ENCODE measurements at regions not wholly inside any gene's neighbourhood (a gene's known extent, or its start where the extent isn't known, plus 50 kb on each side); places are given as distances from the start of the nearest gene placed in this dataset.

- intact Hi-C loops (cut with DNase I) = no loop called here
- WGBS = 66% methylated on average over 5 of the region's 5 CpGs
Observed at GRCh38 chr5:6181147-6181729, 197.1 kb downstream of the MED10 start.

GRCh38 chr5:6180231-6180872, 198.0 kb downstream of the MED10 start:
- H3K4me3 ChIP-seq (ENCODE audit: low read length) = no peak overlapping the region
- H3K9me3 ChIP-seq (ENCODE audit: control insufficient read depth, low read length) = peaks cover 9% of the 10 kb centered on the region
- no peak for DNase-seq
- H3K4me1 ChIP-seq (ENCODE audit: control insufficient read depth, insufficient read depth, low read length) = no peaks in the 10 kb centered on the region
- H3K27ac ChIP-seq (ENCODE audit: low read length) = no peak overlapping the region
- intact Hi-C loops (cut with DNase I) = no loop called here
- H3K27me3 ChIP-seq (ENCODE audit: control insufficient read depth, insufficient read depth) = no peaks in the 10 kb centered on the region
- no peak for ATAC-seq
- WGBS = 77% methylated on average over 2 of the region's 2 CpGs

More at GRCh38 chr5:6181147-6181729, 197.1 kb downstream of the MED10 start:
- ATAC-seq (no peak), DNase-seq (no peak)
- peaks cover 5% of the 10 kb centered on the region for H3K9me3 ChIP-seq (ENCODE audit: control insufficient read depth, low read length)
- H3K4me3 ChIP-seq (ENCODE audit: low read length) = no peak overlapping the region
- no peaks in the 10 kb centered on the region for H3K27me3 ChIP-seq (ENCODE audit: control insufficient read depth, insufficient read depth)
- no peak overlapping the region for H3K27ac ChIP-seq (ENCODE audit: low read length)
- no peaks in the 10 kb centered on the region for H3K4me1 ChIP-seq (ENCODE audit: control insufficient read depth, insufficient read depth, low read length)

DNA sequence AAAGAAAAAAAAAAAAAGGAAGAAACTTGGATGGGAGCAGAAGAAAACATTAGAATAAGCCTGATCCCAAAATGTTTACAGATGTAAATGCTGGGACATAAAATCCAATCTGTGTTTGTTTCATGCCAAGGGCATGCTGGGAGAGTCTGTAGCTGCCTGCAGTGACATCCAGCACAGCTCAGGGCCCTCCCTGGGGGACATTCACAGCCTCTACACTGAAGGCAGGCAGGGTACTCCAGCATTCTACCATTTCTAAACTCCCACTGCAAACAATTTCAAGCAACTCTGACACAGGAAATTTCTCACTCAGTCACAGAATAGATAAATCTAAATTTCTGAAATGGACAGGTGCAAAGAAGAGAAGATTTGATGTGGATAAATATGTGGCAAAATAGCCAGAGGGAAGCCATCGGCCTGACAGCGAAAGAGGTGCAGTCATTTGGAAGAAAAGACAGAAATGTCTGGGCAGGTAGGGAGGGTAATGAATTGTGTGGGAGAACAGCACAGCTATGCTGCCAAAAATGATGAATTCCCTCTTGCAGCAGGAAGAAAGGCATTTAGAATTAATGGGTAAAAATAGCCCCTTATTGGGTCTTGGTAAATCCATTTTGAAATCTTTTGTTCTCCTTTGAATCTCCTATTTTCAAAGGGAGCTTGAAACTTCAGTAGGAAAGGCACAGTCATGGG, 199.4 kb downstream of the MED10 start:
- ATAC-seq = no peak
- WGBS = 89% methylated on average over 2 of the region's 2 CpGs
- no peaks in the 10 kb centered on the region for H3K4me1 ChIP-seq (ENCODE audit: control insufficient read depth, insufficient read depth, low read length)
- peaks cover 9% of the 10 kb centered on the region for H3K9me3 ChIP-seq (ENCODE audit: control insufficient read depth, low read length)
- no peaks in the 10 kb centered on the region for H3K27me3 ChIP-seq (ENCODE audit: control insufficient read depth, insufficient read depth)
- intact Hi-C loops (cut with DNase I) = no loop called here
- DNase-seq = no peak
- H3K4me3 ChIP-seq (ENCODE audit: low read length) = no peak overlapping the region
- H3K27ac ChIP-seq (ENCODE audit: low read length) = no peak overlapping the region

GRCh38 chr5:6177926-6178325, 200.4 kb downstream of the MED10 start:
- DNase-seq (no peak), ATAC-seq (no peak)
- intact Hi-C loops (cut with DNase I) = no loop called here
- Histone ChIP-seq H3K4me1 (ENCODE audit: control insufficient read depth, insufficient read depth, low read length) (no peaks in the 10 kb centered on the region), H3K27me3 (ENCODE audit: control insufficient read depth, insufficient read depth) (no peaks in the 10 kb centered on the region), H3K27ac (ENCODE audit: low read length) (no peak overlapping the region), H3K9me3 (ENCODE audit: control insufficient read depth, low read length) (peaks cover 9% of the 10 kb centered on the region), H3K4me3 (ENCODE audit: low read length) (no peak overlapping the region)
- 83% methylated on average over 5 of the region's 5 CpGs for WGBS

DNA sequence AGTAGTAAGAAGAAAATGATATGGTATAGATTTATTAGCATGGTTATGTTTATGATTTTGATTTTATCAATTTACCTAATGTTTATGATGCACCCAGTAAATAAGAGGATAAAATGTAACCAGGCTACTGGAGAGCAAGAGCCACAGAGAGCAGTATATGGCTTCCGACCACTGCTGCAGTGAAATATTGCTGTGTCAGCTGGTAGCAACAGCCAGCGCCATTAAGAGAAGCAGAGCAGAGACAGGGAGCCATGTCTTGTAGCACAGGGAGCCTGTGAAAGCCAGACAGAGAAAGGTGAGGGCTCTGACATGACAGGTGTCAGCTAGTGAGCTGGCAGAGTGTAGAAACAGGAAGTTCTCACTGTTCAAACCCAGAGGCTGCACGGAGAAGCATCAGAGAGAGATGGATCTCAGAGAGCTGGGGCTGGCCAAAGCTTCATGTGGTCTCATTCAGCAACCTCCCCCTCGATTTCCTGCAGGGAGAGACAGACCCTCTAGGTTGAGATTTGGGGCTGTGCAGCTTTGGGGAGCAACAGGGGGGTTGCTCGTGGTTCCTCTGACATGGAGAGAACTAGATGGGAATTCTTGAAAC, 202.1 kb downstream of the MED10 start:
- H3K27ac ChIP-seq (ENCODE audit: low read length) = no peak overlapping the region
- intact Hi-C loops (cut with DNase I) = no loop called here
- ATAC-seq = no peak
- WGBS = 56% methylated on average over 5 of the region's 5 CpGs
- peaks cover 9% of the 10 kb centered on the region for H3K9me3 ChIP-seq (ENCODE audit: control insufficient read depth, low read length)
- H3K27me3 ChIP-seq (ENCODE audit: control insufficient read depth, insufficient read depth) = no peaks in the 10 kb centered on the region
- no peak overlapping the region for H3K4me3 ChIP-seq (ENCODE audit: low read length)
- DNase-seq = no peak
- H3K4me1 ChIP-seq (ENCODE audit: control insufficient read depth, insufficient read depth, low read length) = no peaks in the 10 kb centered on the region

GRCh38 chr5:6175172-6175854, 203.0 kb downstream of the MED10 start:
- Histone ChIP-seq H3K9me3 (ENCODE audit: control insufficient read depth, low read length) (peaks cover 9% of the 10 kb centered on the region), H3K4me1 (ENCODE audit: control insufficient read depth, insufficient read depth, low read length) (no peaks in the 10 kb centered on the region), H3K27me3 (ENCODE audit: control insufficient read depth, insufficient read depth) (no peaks in the 10 kb centered on the region), H3K4me3 (ENCODE audit: low read length) (no peak overlapping the region), H3K27ac (ENCODE audit: low read length) (no peak overlapping the region)
- DNase-seq (no peak), ATAC-seq (no peak)
- WGBS = 76% methylated on average over 6 of the region's 6 CpGs
- intact Hi-C loops (cut with DNase I) = no loop called here

DNA sequence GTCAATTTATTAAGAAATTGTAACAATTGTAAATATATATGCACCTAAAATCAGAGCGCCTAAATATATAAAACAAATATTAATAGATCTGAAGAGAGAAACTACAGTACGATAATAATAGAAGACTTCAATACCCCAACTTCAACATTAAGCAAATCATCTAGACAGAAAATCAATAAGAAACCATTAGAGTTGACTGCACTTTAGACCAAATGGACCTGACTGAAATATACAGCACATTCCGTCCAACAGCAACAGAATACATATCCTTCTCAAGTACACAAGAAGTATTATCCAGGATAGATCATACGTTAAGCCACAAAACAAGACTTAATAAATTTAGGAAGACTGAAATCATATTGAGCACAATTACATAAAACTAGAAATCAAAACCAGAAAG, 208.7 kb downstream of the MED10 start:
- intact Hi-C loops (cut with DNase I) = no loop called here

DNA sequence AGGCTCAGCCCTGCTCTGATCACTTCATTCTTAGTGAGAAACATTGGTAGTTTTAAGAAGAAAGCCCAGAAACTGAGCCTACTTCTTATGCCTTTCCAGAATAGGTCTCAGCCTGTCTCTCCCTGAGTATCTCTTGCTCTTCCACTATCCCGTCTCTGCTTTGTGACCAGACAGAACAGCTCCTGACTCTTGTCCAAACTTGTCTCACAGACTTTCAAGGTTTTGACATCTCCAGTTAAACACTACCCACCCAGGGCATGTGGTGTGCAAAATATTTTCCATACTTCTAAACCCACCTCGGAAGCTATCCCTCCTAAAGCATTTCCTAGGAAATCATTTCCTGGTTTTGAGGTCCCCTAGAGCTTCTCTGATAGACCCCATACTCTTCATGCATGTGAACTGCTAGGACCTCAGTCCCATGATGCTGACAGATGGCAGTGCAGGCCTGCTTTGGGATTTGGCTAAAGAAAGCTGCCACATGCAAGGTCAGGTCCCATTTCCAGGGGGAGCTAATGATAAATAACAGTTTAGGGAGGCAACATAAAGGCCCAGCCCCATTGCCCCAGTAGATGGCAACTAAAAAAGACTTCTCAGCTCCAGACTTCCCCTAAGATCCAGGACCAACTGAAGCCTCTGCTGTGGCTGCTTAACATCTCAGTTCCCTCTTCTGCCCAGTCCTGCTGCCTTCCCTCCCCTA, 211.5 kb downstream of the MED10 start:
- intact Hi-C loops (cut with DNase I) = no loop called here
- Histone ChIP-seq H3K27me3 (ENCODE audit: control insufficient read depth, insufficient read depth) (no peaks in the 10 kb centered on the region), H3K4me3 (ENCODE audit: low read length) (no peak overlapping the region), H3K9me3 (ENCODE audit: control insufficient read depth, low read length) (peaks cover 5% of the 10 kb centered on the region), H3K27ac (ENCODE audit: low read length) (no peak overlapping the region), H3K4me1 (ENCODE audit: control insufficient read depth, insufficient read depth, low read length) (no peaks in the 10 kb centered on the region)
- no peak for ATAC-seq
- 72% methylated on average over 2 of the region's 2 CpGs for WGBS
- DNase-seq = no peak

More for the DNA sequence above, 208.7 kb downstream of the MED10 start:
- no peak for ATAC-seq
- Histone ChIP-seq H3K27ac (ENCODE audit: low read length) (no peak overlapping the region), H3K27me3 (ENCODE audit: control insufficient read depth, insufficient read depth) (no peaks in the 10 kb centered on the region), H3K4me3 (ENCODE audit: low read length) (no peak overlapping the region), H3K9me3 (ENCODE audit: control insufficient read depth, low read length) (no peaks in the 10 kb centered on the region), H3K4me1 (ENCODE audit: control insufficient read depth, insufficient read depth, low read length) (no peaks in the 10 kb centered on the region)
- DNase-seq = no peak
- WGBS = 77% methylated on average over 4 of the region's 4 CpGs

GRCh38 chr5:6163913-6164312, 214.4 kb downstream of the MED10 start:
- 88% methylated on average over 6 of the region's 6 CpGs for WGBS
- Histone ChIP-seq H3K4me1 (ENCODE audit: control insufficient read depth, insufficient read depth, low read length) (no peaks in the 10 kb centered on the region), H3K4me3 (ENCODE audit: low read length) (no peak overlapping the region), H3K9me3 (ENCODE audit: control insufficient read depth, low read length) (peaks cover 8% of the 10 kb centered on the region), H3K27ac (ENCODE audit: low read length) (no peak overlapping the region), H3K27me3 (ENCODE audit: control insufficient read depth, insufficient read depth) (no peaks in the 10 kb centered on the region)
- intact Hi-C loops (cut with DNase I) = no loop called here
- ATAC-seq (no peak), DNase-seq (no peak)

DNA sequence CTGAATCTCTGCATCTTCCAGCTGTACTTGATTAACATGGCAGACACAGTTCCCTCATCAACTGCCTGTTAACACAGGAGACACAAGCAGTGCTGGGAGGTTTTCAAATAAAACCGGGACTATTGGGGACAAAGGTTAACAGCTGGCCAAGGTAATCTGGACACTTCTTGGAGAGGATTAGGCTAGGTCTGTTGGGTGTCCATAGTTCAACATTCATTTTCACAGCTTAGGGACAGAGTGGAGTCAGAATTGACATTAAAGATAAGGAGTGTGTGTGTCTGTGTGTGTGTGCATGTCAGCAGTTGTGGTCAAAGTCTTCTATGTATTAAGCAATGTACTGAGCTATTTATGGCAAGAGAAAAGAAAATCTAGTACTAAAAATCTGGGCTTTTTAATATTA, 216.2 kb downstream of the MED10 start:
- H3K9me3 ChIP-seq (ENCODE audit: control insufficient read depth, low read length) = peaks cover 11% of the 10 kb centered on the region
- H3K4me3 ChIP-seq (ENCODE audit: low read length) = no peak overlapping the region
- ATAC-seq = no peak
- intact Hi-C loops (cut with DNase I) = no loop called here
- no peaks in the 10 kb centered on the region for H3K27me3 ChIP-seq (ENCODE audit: control insufficient read depth, insufficient read depth)
- H3K4me1 ChIP-seq (ENCODE audit: control insufficient read depth, insufficient read depth, low read length) = no peaks in the 10 kb centered on the region
- no peak overlapping the region for H3K27ac ChIP-seq (ENCODE audit: low read length)
- WGBS = 28% methylated on average over 1 of the region's 1 CpG
- no peak for DNase-seq
